Loucy (cell line): ENCODE measurements at regions not wholly inside any gene's neighbourhood (a gene's known extent, or its start where the extent isn't known, plus 50 kb on each side); places are given as distances from the start of the nearest gene placed in this dataset.

Experiments used
- H2AFZ ChIP-seq: fragments of 200-600 bp; sonication (generic); 2 replicates; pipeline ENCODE4 v1.6.0; 2016; ENCODE audit warnings: antibody characterized with exemption, mild to moderate bottlenecking, low read length, moderate library complexity
- H3F3A ChIP-seq: fragments of 200-600 bp; 2 replicates; pipeline ENCODE4 v1.6.0; 2016; ENCODE audit warnings: antibody characterized with exemption, low read depth, mild to moderate bottlenecking
- H3K27me3 ChIP-seq: fragments of 200-600 bp; sonication (generic); 2 replicates; pipeline ENCODE4 v1.6.1; 2014; ENCODE audit warnings: low read length, mild to moderate bottlenecking; ENCODE audit not compliant: insufficient read depth, poor library complexity, severe bottlenecking
- H3K36me3 ChIP-seq: fragments of 200-600 bp; sonication (generic); 2 replicates; pipeline ENCODE4 v1.6.1; 2016; ENCODE audit warnings: low read length; ENCODE audit not compliant: insufficient read depth
- H3K4me1 ChIP-seq: fragments of 200-600 bp; sonication (generic); 2 replicates; pipeline ENCODE4 v1.5.1; 2014; ENCODE audit warnings: low read length, mild to moderate bottlenecking; ENCODE audit not compliant: insufficient read depth, poor library complexity, severe bottlenecking
- H3K4me2 ChIP-seq: fragments of 200-600 bp; sonication (generic); 2 replicates; pipeline ENCODE4 v1.6.0; 2014; ENCODE audit warnings: antibody characterized with exemption, low read length, low read depth, mild to moderate bottlenecking; ENCODE audit not compliant: poor library complexity, severe bottlenecking
- H3K4me3 ChIP-seq: fragments of 200-600 bp; sonication (generic); 2 replicates; pipeline ENCODE4 v1.5.1; 2014; ENCODE audit warnings: low read length, mild to moderate bottlenecking, mixed read lengths; ENCODE audit not compliant: poor library complexity, severe bottlenecking
- H3K79me2 ChIP-seq: fragments of 200-600 bp; sonication (generic); 2 replicates; pipeline ENCODE4 v1.6.1; 2014; ENCODE audit warnings: low read length; ENCODE audit not compliant: insufficient read depth
- H3K9ac ChIP-seq: fragments of 200-600 bp; sonication (generic); 2 replicates; pipeline ENCODE4 v1.6.0; 2014; ENCODE audit warnings: mild to moderate bottlenecking, low read depth, low read length, moderate library complexity; ENCODE audit not compliant: poor library complexity, severe bottlenecking
- H3K9me2 ChIP-seq: fragments of 200-600 bp; sonication (generic); replicated peaks from 2 replicates; pipeline ENCODE4 v1.6.1; 2016; ENCODE audit warnings: low read depth, low read length, mixed read lengths
- H3K9me3 ChIP-seq: fragments of 200-600 bp; sonication (generic); 2 replicates; pipeline ENCODE4 v1.6.1; 2014; ENCODE audit warnings: mild to moderate bottlenecking, antibody characterized with exemption, low read length, low read depth; ENCODE audit not compliant: insufficient read depth
- H4K20me1 ChIP-seq: fragments of 200-600 bp; sonication (generic); 2 replicates; pipeline ENCODE4 v1.6.0; 2014; ENCODE audit warnings: antibody characterized with exemption, low read length, mild to moderate bottlenecking; ENCODE audit not compliant: insufficient read depth, poor library complexity, severe bottlenecking
- EZH2phosphoT487 ChIP-seq: fragments of 200-600 bp; IDR thresholded peaks from 2 replicates; pipeline ENCODE4 v1.6.1; 2018; ENCODE audit warnings: antibody characterized with exemption, mild to moderate bottlenecking, moderate library complexity, borderline replicate concordance
- TF ChIP-seq, protein P1 (sequence below): fragments of 200-600 bp; sonication (generic); conservative IDR thresholded peaks from 2 replicates; pipeline ENCODE4 v1.5.1; 2014; ENCODE audit warnings: mild to moderate bottlenecking, antibody characterized with exemption, low read length

DNA sequence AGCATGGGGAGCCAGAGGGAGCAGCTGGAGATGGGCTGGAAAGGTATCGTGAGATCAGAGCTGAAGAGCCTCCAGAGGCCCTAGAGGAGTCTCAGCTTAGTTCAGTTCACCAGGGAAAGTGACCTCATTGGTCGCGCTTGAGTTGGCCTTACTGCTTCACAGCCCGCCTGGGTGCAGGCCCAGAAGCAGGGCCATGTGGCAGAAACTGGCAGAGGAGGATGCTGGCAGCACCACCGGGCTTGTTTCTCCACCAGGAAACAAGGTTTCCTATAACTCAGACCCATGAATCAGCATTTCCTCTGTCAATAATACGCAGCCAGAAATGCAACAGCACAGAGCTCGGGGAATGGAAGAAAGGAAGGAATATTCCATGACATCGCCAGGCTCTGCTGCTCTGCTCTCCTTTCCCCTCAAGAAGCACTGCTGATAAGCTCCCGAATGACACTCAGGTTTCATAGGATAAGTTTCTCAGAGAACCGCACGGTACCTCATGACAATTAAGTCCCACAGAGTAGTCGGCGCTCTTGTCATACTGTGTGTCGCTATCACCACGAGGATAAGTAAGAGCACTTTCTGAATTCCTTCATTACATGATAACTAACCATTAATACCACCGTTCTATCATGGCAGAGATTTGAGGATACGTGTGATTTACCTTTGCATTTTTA, 147.1 kb upstream of the LPP start:
- Histone ChIP-seq H3K9me3 (no peaks in the 10 kb centered on the region), H4K20me1 (no peaks in the 10 kb centered on the region), H3K79me2 (no peaks in the 10 kb centered on the region), H3K4me1 (peaks cover 43% of the 10 kb centered on the region), H3K4me3 (no peak overlapping the region), H3K36me3 (no peaks in the 10 kb centered on the region), H3F3A (no peaks in the 10 kb centered on the region), H3K9me2 (no peaks in the 10 kb centered on the region), H3K9ac (peak overlapping the region; percentile 21), H3K4me2 (peak overlapping the region; percentile 39), H3K27me3 (no peaks in the 10 kb centered on the region), H2AFZ (peak overlapping the region; percentile 22; the same call in 1 of the 2 replicates)
- no peak for TF ChIP-seq EZH2phosphoT487
- TF ChIP-seq, protein P1, sequence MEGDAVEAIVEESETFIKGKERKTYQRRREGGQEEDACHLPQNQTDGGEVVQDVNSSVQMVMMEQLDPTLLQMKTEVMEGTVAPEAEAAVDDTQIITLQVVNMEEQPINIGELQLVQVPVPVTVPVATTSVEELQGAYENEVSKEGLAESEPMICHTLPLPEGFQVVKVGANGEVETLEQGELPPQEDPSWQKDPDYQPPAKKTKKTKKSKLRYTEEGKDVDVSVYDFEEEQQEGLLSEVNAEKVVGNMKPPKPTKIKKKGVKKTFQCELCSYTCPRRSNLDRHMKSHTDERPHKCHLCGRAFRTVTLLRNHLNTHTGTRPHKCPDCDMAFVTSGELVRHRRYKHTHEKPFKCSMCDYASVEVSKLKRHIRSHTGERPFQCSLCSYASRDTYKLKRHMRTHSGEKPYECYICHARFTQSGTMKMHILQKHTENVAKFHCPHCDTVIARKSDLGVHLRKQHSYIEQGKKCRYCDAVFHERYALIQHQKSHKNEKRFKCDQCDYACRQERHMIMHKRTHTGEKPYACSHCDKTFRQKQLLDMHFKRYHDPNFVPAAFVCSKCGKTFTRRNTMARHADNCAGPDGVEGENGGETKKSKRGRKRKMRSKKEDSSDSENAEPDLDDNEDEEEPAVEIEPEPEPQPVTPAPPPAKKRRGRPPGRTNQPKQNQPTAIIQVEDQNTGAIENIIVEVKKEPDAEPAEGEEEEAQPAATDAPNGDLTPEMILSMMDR, result no peak

DNA sequence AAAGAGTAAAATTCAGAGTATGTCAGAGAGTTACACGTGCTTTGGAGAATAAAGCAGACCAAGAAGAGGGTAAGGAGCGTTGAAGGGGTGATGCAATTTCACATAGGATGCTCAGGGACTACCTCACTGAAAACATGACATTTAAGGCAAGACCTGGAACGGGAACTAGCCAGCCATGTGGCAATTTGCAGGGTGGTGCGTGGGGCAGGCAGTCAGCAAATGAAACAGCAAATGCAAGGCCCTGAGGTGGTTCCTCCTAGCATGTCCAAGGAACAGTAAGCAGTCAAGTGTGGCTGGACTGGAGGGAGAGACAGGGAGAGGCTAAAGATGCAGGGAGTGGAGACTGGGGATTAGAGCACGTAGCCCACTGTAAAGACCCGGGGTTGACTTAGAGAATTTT, 146.1 kb upstream of the LPP start:
- Histone ChIP-seq H3K4me1 (peaks cover 33% of the 10 kb centered on the region), H2AFZ (peak overlapping the region; percentile 22; the same call in 1 of the 2 replicates), H3K27me3 (no peaks in the 10 kb centered on the region), H3K9me2 (no peaks in the 10 kb centered on the region), H3K4me3 (no peak overlapping the region), H4K20me1 (no peaks in the 10 kb centered on the region), H3K36me3 (no peaks in the 10 kb centered on the region), H3K9me3 (no peaks in the 10 kb centered on the region), H3K79me2 (no peaks in the 10 kb centered on the region), H3K4me2 (no peak overlapping the region), H3K9ac (no peak overlapping the region), H3F3A (no peaks in the 10 kb centered on the region)
- no peak for TF ChIP-seq EZH2phosphoT487
- TF ChIP-seq, protein P1, result no peak

GRCh38 chr3:188008582-188009213, 145.3 kb upstream of the LPP start:
- Histone ChIP-seq H3K9me3 (no peaks in the 10 kb centered on the region), H3K36me3 (no peaks in the 10 kb centered on the region), H3K9me2 (no peaks in the 10 kb centered on the region), H2AFZ (peak overlapping the region; percentile 11; the same call in 1 of the 2 replicates), H3K4me3 (no peak overlapping the region), H3K79me2 (no peaks in the 10 kb centered on the region), H4K20me1 (no peaks in the 10 kb centered on the region), H3K4me1 (peaks cover 25% of the 10 kb centered on the region), H3F3A (no peaks in the 10 kb centered on the region), H3K9ac (no peak overlapping the region), H3K27me3 (no peaks in the 10 kb centered on the region), H3K4me2 (no peak overlapping the region)
- no peak for TF ChIP-seq EZH2phosphoT487
- TF ChIP-seq, protein P1, result no peak
